D721Med (cell line): ENCODE measurements at regions not wholly inside any gene's neighbourhood (a gene's known extent, or its start where the extent isn't known, plus 50 kb on each side); places are given as distances from the start of the nearest gene placed in this dataset.

ENCODE experiments used
- DNase-seq: peaks from one replicate; pipeline ENCODE4 v3.0.0; 2011; ENCODE audit warnings: low spot score; ENCODE audit not compliant: insufficient read length
- FAIRE-seq: peaks from 2 replicates; lab custom pipeline; 2011; peaks lifted over from hg19 to GRCh38; lab: Jason Lieb, UNC
- CTCF ChIP-seq: IDR thresholded peaks from 2 replicates; pipeline ENCODE4 v1.5.1; 2012; ENCODE audit warnings: mild to moderate bottlenecking, control low read depth; ENCODE audit not compliant: insufficient read depth; ENCODE audit errors: missing control alignments

- DNase-seq (no peak), FAIRE-seq (no peak)
- TF ChIP-seq CTCF, result no peak
These were observed 373.3 kb upstream of the DIAPH2 start for GRCh38 chrX:96311366-96311765.

- no peak for FAIRE-seq
- no peak for TF ChIP-seq CTCF
- no peak for DNase-seq
These were observed 369.7 kb upstream of the DIAPH2 start for GRCh38 chrX:96314985-96315384.

GRCh38 chrX:96361844-96362243, 322.8 kb upstream of the DIAPH2 start:
- DNase-seq (no peak), FAIRE-seq (no peak)
- no peak for TF ChIP-seq CTCF

GRCh38 chrX:96372313-96373046, 312.2 kb upstream of the DIAPH2 start:
- FAIRE-seq, result peak; percentile 35
- no peak for DNase-seq
- TF ChIP-seq CTCF, result peak; percentile 67

- no peak for FAIRE-seq
- TF ChIP-seq CTCF, result no peak
- DNase-seq, result no peak
These were observed 311.6 kb upstream of the DIAPH2 start for GRCh38 chrX:96373047-96373355.

GRCh38 chrX:96376266-96376665, 308.4 kb upstream of the DIAPH2 start:
- DNase-seq (no peak), FAIRE-seq (no peak)
- TF ChIP-seq CTCF, result no peak

- DNase-seq (no peak), FAIRE-seq (no peak)
- no peak for TF ChIP-seq CTCF
These were observed 304.7 kb upstream of the DIAPH2 start for GRCh38 chrX:96379951-96380350.
